CD4-positive, alpha-beta T cell treated with Interleukin-2 at 100 ng/mL for 4 hours (primary cell): ENCODE measurements at regions not wholly inside any gene's neighbourhood (a gene's known extent, or its start where the extent isn't known, plus 50 kb on each side); places are given as distances from the start of the nearest gene placed in this dataset.

Source experiments
- DNase-seq: peaks from one replicate; pipeline ENCODE4 v3.0.0-alpha.2; 2020; ENCODE audit warnings: low spot score

GRCh38 chr2:176680916-176681516 lies 411.8 kb downstream of the MTX2 start:
- no peak for DNase-seq

GRCh38 chr2:176681584-176682115 lies 412.4 kb downstream of the MTX2 start:
- no peak for DNase-seq

GRCh38 chr2:176682278-176682677 lies 413.0 kb downstream of the MTX2 start:
- DNase-seq = no peak

GRCh38 chr2:176683618-176684111 lies 414.4 kb downstream of the MTX2 start:
- no peak for DNase-seq

GRCh38 chr2:176685908-176686307 lies 416.7 kb downstream of the MTX2 start:
- no peak for DNase-seq

GRCh38 chr2:176686328-176686727 lies 417.1 kb downstream of the MTX2 start:
- no peak for DNase-seq

- DNase-seq = no peak
Observed at GRCh38 chr2:176687342-176687741, 418.1 kb downstream of the MTX2 start.

GRCh38 chr2:176687944-176688343 lies 418.7 kb downstream of the MTX2 start:
- no peak for DNase-seq

- DNase-seq = no peak
Observed at GRCh38 chr2:176689711-176690110, 420.5 kb downstream of the MTX2 start.

- no peak for DNase-seq
Observed at GRCh38 chr2:176691471-176691870, 422.2 kb downstream of the MTX2 start.

- DNase-seq = no peak
Observed at GRCh38 chr2:176692533-176692932, 423.3 kb downstream of the MTX2 start.

GRCh38 chr2:176699098-176699497 lies 429.9 kb downstream of the MTX2 start:
- DNase-seq = no peak

GRCh38 chr2:176699644-176700043 lies 430.4 kb downstream of the MTX2 start:
- no peak for DNase-seq

- no peak for DNase-seq
Observed at GRCh38 chr2:176702131-176702530, 432.9 kb downstream of the MTX2 start.

GRCh38 chr2:176704282-176704858 lies 435.1 kb downstream of the MTX2 start:
- DNase-seq = no peak

- no peak for DNase-seq
Observed at GRCh38 chr2:176709149-176709951, 440.1 kb downstream of the MTX2 start.

GRCh38 chr2:176709991-176710390 lies 440.7 kb downstream of the MTX2 start:
- DNase-seq = no peak

- no peak for DNase-seq
Observed at GRCh38 chr2:176710657-176711186, 441.5 kb downstream of the MTX2 start.

- DNase-seq = no peak
Observed at GRCh38 chr2:176725873-176726645, 456.8 kb downstream of the MTX2 start.

GRCh38 chr2:176727696-176728095 lies 458.5 kb downstream of the MTX2 start:
- no peak for DNase-seq

- no peak for DNase-seq
Observed at GRCh38 chr2:176729706-176730569, 460.7 kb downstream of the MTX2 start.
